ENCODE measurements at regions not wholly inside any gene's neighbourhood (a gene's known extent, or its start where the extent isn't known, plus 50 kb on each side); places are given as distances from the start of the nearest gene placed in this dataset.
"Not testable (repeated sequence)": the region's sequence is repeated elsewhere in the genome, so short reads cannot be mapped to it uniquely, and the experiment has no call there.

DNA sequence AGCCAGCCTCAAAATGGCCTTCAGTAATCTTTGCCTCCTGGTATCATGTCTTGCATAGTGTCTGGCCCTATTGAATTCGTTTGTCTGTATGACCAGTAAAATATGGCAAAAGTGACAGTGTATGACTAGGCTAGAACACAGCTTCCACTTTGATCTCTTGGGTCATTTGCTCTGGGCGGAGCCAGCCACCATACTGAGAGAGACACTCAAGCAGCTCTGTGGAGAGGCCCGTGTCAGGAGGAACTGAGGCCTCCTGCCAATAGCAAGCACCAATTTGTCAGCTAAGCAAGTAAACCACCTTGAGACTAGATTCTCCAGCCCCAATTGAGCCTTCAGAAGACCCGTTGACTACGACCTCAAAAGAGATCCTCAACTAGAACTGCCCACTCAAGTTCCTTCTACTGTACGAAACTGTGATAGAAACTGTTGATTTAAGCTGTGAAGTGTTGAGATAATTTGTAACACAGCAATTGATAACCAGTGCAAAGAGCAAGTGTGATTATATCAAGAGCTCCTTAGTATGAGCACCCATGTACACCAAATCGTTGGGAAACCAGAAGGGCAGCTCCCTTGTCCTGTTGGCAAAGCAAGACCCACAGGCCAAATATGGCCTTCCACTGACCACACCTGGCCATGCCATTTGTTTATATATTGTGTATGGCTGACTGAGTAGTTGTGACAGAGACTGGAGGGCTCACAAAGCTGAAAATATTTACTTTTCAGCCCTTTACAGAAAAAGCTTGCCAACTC is 52.7 kb upstream of the SERBP1 start:
- no peak for DNase-seq (ENCODE audit: low read depth in 2 of 2)

GRCh38 chr1:67484492-67484891 is 54.3 kb upstream of the SERBP1 start:
- no peak for DNase-seq (ENCODE audit: low read depth in 2 of 2)

DNA sequence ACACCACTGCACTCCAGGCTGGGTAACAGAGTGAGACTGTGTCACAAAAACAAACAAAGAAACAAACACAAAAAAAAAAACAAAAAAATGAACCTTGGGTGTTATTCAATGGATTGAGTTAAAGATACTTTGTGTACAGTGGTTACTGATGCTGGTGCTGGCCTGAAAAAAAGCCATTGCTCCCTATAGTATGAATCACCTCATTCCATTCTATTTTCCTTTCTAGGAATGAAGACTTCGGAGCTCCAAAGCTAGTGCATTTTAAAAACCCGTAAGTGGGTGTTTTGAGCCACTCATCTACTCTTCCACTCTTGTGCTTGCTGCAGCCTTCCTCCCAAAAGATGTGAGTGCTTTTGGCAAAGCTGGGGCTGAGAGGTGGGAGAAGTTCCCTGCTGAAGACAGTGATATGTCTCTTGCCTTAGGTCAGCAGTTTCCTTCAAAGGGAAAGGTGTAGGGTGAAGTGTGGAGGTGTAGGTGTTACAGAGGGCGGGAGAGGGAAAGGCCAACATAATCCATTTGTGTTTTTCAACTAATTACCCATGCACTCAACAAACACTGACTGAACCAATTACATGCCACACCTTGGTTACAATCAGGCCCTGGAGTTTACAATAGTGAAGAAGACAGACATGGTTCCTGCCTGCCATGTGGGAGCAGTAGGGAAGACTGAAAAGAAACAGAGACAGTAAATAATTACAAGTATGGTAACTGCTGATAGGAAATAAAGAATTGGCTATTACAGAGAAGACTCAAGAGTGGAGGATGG is 55.0 kb upstream of the SERBP1 start:
- DNase-seq (ENCODE audit: low read depth in 2 of 2), result no peak

- no peak for DNase-seq (ENCODE audit: low read depth in 2 of 2)
Measured at GRCh38 chr1:67489643-67490042, 59.4 kb upstream of the SERBP1 start.

- no peak for DNase-seq (ENCODE audit: low read depth in 2 of 2)
Measured at GRCh38 chr1:67491280-67491679, 61.1 kb upstream of the SERBP1 start.

GRCh38 chr1:67493148-67493547 is 62.9 kb upstream of the SERBP1 start:
- DNase-seq (ENCODE audit: low read depth in 2 of 2), result no peak

DNA sequence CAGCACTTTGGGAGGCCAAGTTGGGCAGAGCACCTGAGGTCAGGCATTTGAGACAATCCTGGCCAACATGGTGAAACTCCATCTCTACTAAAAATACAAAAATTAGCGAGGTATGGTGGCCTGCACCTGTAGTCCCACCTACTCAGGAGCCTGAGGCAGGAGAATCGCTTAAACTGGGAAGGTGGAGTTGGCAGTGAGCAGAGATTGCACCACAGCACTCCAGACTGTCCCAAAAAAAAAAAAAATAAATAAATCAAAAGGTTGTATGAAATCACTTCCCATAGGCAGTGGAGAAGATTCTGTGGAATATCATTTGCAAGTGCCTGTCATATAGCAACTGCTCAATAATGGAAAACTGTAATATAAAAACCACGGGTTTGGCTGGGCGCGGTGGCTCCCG is 65.1 kb upstream of the SERBP1 start:
- DNase-seq (ENCODE audit: low read depth in 2 of 2), result no peak

DNA sequence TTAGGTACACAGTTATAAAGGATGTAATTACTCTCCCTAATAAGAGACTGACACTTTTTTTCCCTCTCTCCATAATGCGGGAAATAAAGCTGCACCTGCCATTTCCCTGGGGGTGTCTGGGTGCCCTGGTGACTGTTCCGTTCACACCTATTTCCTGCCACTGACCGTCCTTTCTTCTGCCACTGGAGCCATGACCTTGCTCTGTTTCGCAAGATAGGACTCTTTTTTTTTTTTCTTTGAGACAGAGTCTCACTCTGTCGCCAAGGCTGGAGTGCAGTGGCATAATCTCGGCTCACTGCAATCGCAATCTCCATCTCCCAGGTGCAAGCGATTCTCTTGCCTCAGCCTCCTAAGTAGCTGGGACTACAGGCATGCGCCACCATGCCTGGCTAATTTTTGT is 66.1 kb upstream of the SERBP1 start:
- no peak for DNase-seq (ENCODE audit: low read depth in 2 of 2)

- peak; percentile 67 to 69 for DNase-seq (ENCODE audit: low read depth in 2 of 2)
Measured at GRCh38 chr1:67500413-67500959, 70.3 kb upstream of the SERBP1 start.

DNA sequence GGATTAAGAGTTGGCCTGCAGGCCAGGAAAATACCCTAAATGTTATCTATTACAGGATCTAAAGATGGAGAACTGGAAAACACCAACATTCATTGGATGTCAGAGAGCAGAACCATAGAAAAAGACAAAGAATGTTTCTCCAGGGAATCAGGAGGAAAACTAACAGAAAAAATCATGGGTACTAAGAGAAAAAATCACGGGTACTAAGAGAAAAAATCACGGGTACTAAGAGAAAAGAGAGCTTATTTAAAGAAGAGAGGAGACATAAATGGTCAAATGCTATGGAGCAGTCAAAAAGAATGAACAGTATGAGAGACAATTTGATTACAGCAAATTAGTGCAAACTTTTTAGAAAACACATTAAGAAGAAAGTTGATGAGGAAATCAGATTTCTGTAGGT is 73.8 kb upstream of the SERBP1 start:
- no peak for DNase-seq (ENCODE audit: low read depth in 2 of 2)

DNA sequence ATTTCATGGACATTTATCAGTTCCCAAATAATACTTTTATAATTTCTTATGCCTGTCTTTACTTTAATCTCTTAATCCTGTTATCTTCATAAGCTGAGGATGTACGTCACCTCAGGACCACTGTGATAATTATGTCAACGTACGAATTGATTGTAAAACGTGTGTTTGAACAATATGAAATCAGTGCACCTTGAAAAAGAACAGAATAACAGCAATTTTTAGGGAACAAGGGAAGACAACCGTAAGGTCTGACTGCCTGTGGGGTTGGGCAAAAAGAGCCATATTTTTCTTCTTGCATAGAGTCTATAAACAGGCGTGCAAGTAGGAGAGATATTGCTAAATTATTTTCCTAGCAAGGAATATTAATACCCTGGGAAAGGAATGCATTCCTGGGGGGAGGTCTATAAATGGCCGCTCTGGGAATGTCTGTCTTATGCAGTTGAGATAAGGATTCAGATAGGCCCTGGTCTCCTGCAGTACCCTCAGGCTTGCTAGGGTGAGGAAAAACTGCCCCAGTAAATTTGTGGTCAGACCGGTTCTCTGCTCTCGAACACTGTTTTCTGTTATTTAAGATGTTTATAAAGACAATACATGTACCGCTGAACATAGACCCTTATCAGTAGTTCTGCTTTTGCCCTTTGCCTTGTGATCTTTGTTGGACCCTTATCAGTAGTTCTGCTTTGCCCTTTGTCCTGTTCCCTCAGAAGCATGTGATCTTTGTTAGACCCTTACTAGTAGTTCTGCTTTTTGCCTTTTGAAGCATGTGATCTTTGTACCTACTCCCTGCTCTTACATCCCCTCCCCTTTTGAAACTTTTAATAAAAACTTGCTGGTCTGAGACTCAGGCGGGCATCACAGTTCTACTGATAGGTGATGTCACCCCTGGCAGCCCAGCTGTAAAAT is 83.4 kb upstream of the SERBP1 start:
- DNase-seq (ENCODE audit: low read depth in 2 of 2), result not testable (repeated sequence)

DNA sequence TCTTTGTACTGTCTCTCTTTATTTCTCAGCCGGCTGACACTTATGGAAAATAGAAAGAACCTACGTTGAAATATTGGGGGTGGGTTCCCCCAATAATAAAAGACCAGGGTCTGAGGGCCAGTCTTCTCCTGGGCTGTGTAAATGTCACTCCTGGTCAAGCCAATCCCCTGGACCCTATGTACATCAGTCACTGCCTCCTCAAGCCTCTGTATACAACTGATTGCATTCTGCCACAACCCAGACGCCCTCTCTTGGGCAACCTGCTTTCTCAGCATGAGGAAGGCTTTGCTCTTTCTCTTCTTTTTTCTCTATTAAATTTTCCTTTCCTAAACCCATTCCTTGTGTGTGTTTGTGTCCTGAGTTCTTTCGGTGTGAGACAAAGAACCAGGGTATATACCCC is 84.1 kb upstream of the SERBP1 start:
- DNase-seq (ENCODE audit: low read depth in 2 of 2), result no peak

- DNase-seq (ENCODE audit: low read depth in 2 of 2), result no peak
Measured at GRCh38 chr1:67514786-67515185, 84.6 kb upstream of the SERBP1 start.

DNA sequence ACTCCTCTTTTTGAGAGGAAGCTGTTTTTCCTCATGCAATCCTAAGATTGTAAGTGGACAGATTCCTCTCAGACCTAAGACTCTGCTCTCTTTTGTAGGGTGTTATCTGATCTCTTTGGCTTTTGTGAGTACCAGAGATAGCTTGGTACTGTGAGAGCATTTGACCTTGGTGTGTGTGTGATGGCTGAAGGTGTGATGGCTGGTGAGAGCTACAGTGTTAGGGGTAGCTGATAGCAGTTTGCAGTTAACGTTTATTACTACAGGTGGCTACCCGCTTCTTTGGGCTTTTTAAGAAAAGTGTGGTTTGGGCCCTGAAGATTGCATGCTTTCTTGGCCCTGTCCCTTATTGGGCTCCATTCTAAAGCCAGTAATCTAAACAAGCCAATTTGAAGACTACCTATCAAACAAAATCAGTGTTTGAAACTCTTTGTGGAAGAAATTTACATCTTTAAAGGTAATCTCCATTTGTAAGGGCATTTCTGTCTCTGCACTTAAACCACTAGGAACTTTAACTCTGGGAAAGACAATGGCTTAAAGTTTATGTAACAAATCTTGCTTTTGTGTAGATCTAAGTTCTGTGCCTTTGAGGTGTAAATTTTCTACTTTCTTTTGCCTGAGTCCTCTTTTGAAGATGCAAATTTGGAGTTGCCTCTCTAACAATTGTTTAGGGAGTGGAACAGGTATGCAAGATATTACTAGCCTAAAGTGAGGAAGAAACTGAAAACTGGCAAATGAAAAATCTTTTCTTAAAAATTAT is 85.3 kb upstream of the SERBP1 start:
- DNase-seq (ENCODE audit: low read depth in 2 of 2), result no peak

DNA sequence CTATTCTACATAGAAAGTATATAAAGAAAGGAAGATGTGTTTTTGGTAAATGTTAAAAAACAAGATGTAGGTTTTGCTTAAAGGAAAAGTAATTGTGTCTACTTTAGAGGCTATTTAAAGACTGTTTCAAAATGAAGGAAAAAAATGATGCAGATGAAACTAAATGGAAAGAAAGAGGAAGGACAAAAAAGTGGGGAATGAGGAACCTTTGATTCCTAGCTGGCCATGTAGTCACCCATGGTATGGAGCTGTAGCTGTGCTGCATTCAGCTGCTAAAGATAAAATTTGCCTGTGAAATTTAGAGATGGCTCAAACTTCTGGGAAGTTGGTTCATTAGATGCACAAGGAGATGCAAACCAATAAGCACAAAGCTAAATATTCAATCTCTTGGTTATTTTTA is 86.8 kb upstream of the SERBP1 start:
- no peak for DNase-seq (ENCODE audit: low read depth in 2 of 2)

DNA sequence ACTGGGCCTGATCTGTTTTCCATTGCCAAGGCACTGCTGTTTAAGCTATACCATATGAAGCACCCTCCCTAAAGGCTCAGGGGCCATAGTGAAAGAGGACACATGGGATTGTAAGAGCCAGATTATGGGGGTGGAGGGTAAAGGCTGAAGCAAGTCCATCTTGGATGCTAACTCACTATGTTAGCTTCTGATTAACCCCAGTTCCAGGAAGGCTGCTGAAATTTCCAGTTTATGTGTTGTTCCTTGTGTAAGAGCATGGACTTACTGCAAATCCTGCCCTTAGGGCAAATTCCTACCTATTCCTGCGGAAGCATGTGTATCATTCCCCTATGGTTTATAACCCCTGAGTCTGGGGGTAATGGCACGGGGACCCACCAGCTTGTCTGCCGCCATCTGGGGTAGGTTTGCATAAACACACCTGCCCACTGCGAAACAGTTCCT is 91.8 kb upstream of the SERBP1 start:
- no peak for DNase-seq (ENCODE audit: low read depth in 2 of 2)

DNA sequence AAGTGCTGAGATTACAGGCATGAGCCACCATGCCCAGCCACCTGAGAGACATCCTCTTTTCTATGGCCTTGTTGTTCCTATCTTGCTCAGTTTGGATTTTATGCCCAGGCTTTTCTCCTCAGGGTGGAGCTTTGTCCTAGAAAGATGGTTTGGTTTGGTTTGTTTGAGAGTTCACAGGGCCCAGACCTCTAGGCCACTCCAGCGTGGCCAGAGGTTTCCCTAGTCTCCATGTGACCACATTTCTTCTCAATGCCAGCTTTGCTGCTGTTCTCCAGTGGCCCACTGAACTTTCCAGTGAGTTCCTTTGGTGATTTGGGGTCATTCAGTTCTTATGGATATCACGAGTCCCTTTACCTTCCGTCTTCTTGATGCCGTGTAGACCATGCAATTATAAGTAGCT is 92.6 kb upstream of the SERBP1 start:
- DNase-seq (ENCODE audit: low read depth in 2 of 2), result no peak

- no peak for DNase-seq (ENCODE audit: low read depth in 2 of 2)
Measured at GRCh38 chr1:67524143-67525052, 94.2 kb upstream of the SERBP1 start.

GRCh38 chr1:67525053-67525760 is 95.0 kb upstream of the SERBP1 start:
- no peak for DNase-seq (ENCODE audit: low read depth in 2 of 2)

DNA sequence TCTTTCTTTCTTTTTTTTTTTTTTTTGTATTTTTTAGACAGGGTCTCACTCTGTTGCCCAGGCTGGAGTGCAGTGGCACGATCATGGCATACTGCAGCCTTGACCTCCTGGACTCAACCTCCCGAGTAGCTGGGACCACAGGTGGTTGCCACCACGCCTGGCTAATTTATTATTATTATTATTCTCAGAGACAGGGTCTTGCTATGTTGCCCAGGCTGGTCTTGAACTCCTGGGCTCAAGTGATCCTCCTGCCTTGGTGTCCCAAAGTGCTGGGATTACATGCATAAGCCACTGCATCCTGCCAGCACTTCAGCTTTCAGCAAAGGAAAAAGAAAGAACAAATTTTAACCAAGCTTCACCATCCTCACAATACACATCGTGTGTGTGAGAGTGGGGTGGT is 97.9 kb upstream of the SERBP1 start:
- DNase-seq (ENCODE audit: low read depth in 2 of 2), result no peak

All from stimulated activated CD8-positive, alpha-beta memory T cell treated with anti-CD3 and anti-CD28 coated beads, Interleukin-7, amount 100 ng/mL, for 1 hour (primary cell).